GM18907 (cell line): ENCODE measurements at regions not wholly inside any gene's neighbourhood (a gene's known extent, or its start where the extent isn't known, plus 50 kb on each side); places are given as distances from the start of the nearest gene placed in this dataset.

Experiments used
- ATAC-seq: cut with Tn5 transposase; IDR thresholded peaks from one replicate; pipeline ENCODE4 v1.9.1; 2021; ENCODE audit warnings: mild to moderate bottlenecking, moderate library complexity; ENCODE audit not compliant: unreplicated experiment

- ATAC-seq: no peak
These were observed 229.6 kb upstream of the RBFOX1 start for GRCh38 chr16:7103056-7103455.

DNA sequence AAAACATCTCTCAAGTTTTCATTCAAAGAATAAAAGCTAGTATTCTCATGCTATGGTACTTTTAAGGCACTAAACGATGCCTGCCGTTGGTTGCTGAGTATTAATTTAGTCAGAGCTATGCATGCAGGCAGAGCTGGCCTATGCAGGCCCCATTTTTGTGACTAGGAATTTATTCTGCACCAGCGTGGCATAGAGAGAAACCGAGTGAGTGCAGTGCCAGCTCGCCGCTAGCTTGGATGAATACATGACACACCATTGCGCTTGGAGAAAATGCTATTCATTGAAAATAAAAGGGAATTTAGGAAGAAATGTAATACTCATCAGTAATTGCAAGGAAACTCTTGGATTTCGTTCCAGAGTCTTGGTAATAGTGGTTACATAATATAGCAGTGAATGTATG is 231.6 kb upstream of the RBFOX1 start:
- ATAC-seq: no peak

- no peak for ATAC-seq
These were observed 235.1 kb upstream of the RBFOX1 start for GRCh38 chr16:7097518-7097917.

DNA sequence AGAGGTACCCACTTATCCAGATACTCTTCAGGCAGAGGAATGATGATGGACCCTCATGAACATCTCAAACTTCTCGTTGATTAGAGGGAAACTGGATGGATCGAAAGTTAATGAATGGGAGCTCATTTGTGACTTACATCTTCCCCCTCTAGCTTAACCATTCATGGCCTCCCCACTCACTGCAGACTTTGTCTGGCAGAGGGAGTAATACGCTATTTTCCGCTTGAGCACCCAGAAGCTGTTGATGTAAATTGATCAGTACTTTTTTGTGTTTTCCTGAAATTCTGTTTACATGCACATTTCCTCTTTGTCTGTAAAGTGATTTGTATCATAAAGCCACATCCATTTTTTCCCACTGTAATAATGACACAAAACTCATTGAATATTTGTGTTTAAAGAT is 239.1 kb upstream of the RBFOX1 start:
- ATAC-seq: no peak

DNA sequence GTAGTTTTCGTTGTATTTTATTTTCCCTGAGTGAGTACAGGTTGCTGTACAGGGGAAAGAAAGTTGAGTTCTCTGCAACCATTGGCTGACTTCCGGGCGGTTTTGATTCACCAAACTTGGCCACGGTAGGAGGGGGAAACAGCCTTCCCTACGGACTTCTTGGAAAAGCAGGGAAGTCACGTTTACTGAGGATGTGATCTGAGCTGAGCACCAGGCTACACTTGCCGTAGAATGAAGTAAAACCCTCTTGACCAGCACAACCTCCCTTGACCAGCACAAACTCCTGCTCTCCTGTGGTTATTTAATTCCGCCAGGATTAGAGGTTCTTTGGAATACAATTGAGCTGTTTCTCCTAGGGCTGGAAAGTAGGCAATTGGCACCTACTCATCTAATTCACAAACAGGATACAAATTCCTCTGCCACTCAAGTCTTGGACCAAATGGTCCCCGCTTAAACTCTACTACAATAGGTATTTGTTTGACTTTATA is 242.0 kb upstream of the RBFOX1 start:
- no peak for ATAC-seq

DNA sequence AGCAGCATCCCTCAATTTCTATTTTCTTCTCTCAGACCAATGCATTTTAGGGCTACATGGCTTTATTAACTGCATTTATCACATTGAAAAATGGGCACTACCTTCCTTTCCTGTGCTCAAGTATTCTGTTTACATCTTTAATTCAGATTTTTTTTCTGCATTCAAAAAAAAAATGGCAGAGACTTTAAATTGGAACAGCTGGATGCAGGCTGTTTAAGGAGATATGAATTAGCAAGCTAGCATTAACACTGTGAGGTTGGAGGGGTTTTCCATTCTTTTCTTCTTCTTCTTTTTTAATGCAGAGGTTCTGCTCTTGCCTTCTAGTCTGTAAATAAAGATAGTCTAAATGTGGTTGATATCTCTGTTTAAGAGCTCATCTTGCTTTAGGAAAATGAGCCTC is 242.9 kb upstream of the RBFOX1 start:
- ATAC-seq: no peak

- ATAC-seq: no peak
These were observed 243.9 kb upstream of the RBFOX1 start for GRCh38 chr16:7088711-7089110.

GRCh38 chr16:7086822-7087616 is 245.6 kb upstream of the RBFOX1 start:
- no peak for ATAC-seq

DNA sequence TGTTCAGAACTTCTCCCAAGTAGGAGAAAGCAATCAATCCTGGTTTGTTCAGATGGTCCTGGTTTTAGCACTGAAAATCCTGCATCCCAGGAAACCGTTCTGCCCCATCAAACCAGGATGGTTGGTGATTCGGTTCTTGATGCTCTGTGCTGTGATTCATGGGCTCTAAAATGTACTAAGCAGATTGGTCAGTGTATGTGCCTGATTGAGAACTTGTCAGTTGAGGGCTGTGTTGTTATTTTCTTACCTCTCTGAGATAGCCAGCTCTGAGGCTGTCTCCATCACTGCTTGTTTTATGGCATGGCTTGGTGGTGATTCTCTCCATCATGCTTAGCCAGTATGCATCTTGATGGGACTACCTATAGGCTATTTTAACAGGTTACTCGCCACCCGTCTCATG is 246.9 kb upstream of the RBFOX1 start:
- ATAC-seq: no peak

DNA sequence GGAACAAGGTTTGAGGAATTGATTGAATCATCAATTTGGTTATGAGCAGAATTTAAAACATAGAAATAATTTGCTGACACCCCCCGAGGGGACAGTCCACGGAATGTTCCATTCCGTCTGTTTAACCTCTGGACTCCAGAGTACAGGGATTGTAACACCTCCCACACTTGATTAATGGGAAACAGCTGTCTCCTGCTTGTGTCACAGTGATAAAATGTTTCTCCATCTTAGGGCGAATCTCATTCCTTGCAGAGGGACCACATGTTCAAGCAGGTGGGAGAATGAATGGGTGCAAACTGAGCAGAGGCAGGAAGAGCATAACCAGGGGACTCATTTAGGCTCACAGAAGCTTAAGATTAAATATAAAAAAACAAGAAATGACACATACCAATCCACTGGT is 249.5 kb upstream of the RBFOX1 start:
- ATAC-seq: no peak

GRCh38 chr16:7077636-7078035 is 255.0 kb upstream of the RBFOX1 start:
- ATAC-seq: no peak

- no peak for ATAC-seq
These were observed 257.9 kb upstream of the RBFOX1 start for GRCh38 chr16:7074715-7075114.

GRCh38 chr16:7057458-7057857 is 275.2 kb upstream of the RBFOX1 start:
- no peak for ATAC-seq

DNA sequence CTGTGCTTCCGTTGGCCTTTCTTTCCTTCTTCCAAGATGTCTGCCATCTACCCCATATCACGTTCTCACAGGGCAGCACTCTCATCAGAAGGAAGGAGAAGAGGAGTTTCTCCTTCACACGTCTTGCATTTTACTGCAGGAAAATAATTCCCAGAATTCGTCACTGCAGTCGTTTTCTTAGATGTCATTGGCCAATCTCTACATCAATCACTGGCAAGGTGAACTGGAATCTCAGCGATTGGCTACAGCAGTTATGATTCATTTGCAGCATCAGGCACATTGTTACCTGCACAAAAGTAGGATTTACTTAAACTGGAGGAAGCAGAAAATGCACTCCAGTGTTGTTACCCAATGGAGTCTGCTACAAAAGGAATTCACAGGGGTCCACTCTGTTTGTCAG is 277.2 kb upstream of the RBFOX1 start:
- ATAC-seq: no peak

DNA sequence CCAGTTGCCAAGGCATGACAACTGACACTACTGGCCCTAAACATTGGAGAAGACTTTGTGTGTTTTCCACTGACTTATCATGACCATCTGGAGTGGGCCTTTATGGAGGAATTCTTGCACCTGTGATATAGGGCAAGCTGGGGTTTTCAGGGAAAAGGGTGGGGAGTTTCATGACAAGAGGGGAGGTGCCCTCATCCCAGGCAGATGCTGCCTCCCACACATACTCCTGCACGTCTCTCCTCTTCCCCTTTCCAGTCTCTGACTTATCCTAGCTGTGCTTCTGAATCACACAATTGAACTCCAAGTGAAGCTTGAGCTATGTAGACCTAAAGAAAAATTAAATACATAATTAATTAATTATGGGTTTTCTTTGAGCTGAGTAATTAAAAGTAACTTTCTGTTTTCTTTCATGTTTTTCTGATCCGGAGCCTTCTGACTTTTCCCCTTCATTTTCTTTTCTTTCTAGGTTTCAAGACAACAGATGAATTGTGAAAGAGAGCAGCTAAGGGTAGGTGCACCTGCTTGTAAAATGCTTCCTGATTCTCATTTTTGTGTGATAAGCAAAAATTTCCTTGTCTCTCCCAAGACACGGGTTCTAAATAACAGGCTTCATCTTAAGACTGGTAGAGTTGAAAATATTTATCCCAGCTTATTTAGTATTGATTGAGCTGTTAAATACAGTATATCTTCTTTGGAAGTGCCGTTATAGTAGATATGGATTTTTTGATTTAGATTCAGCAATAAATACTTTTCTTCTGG is 280.9 kb upstream of the RBFOX1 start:
- no peak for ATAC-seq

DNA sequence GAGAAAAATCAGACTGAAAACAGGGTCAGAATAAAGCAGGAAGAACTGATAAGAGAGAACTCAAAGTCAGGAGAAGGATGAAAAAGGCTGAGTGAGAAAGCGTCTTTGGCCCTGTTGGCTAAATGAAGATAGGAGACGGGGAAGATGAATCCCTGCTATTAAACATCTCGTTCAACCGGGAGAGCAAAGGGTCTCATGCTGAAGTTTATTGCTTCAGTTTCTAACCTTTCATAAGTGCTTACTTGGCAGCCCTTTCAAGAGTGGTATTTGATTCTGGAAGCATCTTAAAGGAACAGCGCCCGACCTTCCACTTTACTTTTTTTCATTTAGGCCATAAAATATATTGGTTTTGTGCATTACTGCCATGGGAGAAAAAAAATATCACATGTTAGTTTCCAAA is 288.3 kb upstream of the RBFOX1 start:
- no peak for ATAC-seq

GRCh38 chr16:7038475-7038874 is 294.2 kb upstream of the RBFOX1 start:
- ATAC-seq: no peak

DNA sequence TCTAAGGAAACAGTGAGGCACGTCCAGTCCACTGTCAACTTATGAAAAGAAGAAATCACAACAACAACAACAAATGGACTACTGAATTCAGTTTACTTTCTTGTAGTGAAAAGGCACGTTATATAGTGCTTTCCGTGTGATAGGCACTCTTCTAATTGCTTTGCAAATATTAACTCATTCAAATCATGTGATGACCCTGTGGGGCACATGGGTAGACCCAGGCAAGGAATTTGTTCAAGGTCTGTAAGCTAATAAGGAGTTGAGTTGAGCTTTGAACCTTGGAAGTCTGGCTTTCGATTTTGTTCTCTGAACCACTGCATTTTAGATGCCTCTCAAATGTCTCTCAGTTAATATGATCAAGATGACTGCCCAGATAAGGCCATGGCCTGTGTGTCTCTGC is 295.1 kb upstream of the RBFOX1 start:
- ATAC-seq: no peak

GRCh38 chr16:7031031-7031430 is 301.6 kb upstream of the RBFOX1 start:
- ATAC-seq: no peak

DNA sequence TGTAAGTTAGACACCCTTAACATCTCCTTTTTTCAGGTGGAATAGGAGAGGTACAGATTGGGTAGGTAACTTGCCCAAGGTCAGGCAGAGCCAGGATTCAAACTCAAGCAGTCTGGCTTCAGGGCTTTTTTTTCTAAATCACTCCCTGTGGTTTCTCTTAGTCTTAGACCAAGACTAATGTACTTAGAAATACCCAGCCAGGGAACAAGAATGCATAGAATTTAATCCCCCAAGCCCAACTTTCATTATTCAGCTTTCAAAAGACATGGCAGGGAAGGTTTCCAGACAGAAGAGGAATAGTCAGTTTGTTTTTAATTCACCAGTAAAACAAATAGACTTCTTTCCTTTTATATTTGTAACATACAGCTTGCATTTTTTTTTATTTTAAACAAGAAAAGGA is 305.2 kb upstream of the RBFOX1 start:
- no peak for ATAC-seq

DNA sequence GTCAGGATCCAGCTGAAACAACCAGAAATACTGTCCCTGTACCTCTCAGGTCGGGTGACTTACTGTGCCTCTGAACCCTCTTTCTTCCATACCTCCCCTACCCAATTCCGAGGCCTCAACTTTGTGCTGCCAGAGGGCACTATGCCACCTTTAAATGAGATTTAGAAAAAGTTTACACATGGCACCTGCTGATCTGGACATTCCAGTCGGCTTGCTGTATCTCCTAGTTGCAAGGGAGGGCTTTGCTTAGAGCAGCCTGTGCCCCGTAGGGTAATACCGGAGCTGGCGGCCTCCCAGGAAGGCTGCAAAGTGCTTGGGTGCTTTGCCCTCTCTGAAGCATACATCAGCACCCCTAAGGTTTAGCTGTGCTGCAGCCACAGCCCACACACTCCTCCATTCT is 306.0 kb upstream of the RBFOX1 start:
- ATAC-seq: no peak

DNA sequence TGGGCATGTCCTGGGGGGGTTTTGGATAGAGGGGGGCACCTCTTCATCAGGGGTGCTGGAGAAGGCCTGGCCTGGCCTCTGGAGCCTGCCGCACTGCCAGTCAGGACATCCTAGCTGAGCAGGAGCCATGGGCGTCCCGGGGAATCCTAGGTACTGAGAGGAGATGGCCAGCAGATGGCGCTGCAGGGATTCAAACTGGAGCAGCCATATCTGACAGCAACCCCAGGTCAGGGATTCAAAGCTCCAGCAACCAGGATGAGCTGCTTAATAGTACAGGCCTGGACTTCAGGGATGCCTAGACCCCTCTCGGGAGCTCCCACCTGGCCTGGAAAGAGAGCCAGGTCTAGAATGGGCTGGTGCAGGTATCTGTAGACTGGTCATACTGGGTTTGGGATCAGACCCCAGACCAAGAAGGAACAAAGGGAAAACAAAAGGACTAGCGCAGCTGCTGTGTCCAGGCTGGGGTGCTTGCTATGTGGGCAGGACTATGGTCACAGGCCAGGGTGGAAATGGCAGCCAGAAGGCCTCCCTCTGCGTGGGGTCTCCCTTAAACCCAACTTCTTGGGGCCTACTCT is 306.9 kb upstream of the RBFOX1 start:
- no peak for ATAC-seq
